Duodenal mucosa (tissue), 2 donors: ENCODE measurements at regions not wholly inside any gene's neighbourhood (a gene's known extent, or its start where the extent isn't known, plus 50 kb on each side); places are given as distances from the start of the nearest gene placed in this dataset.
"Not testable (repeated sequence)": the region's sequence is repeated elsewhere in the genome, so short reads cannot be mapped to it uniquely, and the experiment has no call there.

Experiments
- H3K27ac ChIP-seq: one replicate; pipeline ENCODE4 v1.7.0; 2013; ENCODE audit warnings: low read depth, low read length
- H3K27me3 ChIP-seq, 2 donors: one replicate each; pipeline ENCODE4 v1.7.0; 2013; ENCODE audit warnings: low read length in 2 of 2, control low read depth in 1 of 2; ENCODE audit not compliant: insufficient read depth in 2 of 2, control insufficient read depth in 1 of 2
- H3K36me3 ChIP-seq, 2 donors: one replicate each; pipeline ENCODE4 v1.7.0; 2013; ENCODE audit warnings: low read length in 2 of 2, control low read depth in 1 of 2; ENCODE audit not compliant: insufficient read depth in 2 of 2, control insufficient read depth in 1 of 2
- H3K4me1 ChIP-seq, 2 donors: one replicate each; pipeline ENCODE4 v1.7.0; 2013; ENCODE audit warnings: low read length in 2 of 2, control low read depth in 1 of 2; ENCODE audit not compliant: insufficient read depth in 2 of 2, control insufficient read depth in 1 of 2
- H3K4me3 ChIP-seq, 2 donors: one replicate each; pipeline ENCODE4 v1.7.0; 2013; ENCODE audit warnings: low read length in 2 of 2, low read depth in 1 of 2
- H3K9ac ChIP-seq, 2 donors: one replicate each; pipeline ENCODE4 v1.7.0; 2013; ENCODE audit warnings: low read length in 2 of 2, low read depth in 1 of 2
- H3K9me3 ChIP-seq, 2 donors: one replicate each; pipeline ENCODE4 v1.7.0; 2013; ENCODE audit warnings: low read length in 2 of 2, control low read depth in 1 of 2; ENCODE audit not compliant: control insufficient read depth in 1 of 2

GRCh38 chr10:9342885-9343570 lies 1288.5 kb downstream of the GATA3 start:
- no peak overlapping the region for H3K4me3 ChIP-seq
- no peaks in the 10 kb centered on the region for H3K9me3 ChIP-seq
- H3K4me1 ChIP-seq, result no peaks in the 10 kb centered on the region
- H3K27me3 ChIP-seq, result peaks cover 0 to 4% of the 10 kb centered on the region in 2 donors
- no peak overlapping the region for H3K27ac ChIP-seq
- no peaks in the 10 kb centered on the region for H3K36me3 ChIP-seq
- no peak overlapping the region for H3K9ac ChIP-seq

DNA sequence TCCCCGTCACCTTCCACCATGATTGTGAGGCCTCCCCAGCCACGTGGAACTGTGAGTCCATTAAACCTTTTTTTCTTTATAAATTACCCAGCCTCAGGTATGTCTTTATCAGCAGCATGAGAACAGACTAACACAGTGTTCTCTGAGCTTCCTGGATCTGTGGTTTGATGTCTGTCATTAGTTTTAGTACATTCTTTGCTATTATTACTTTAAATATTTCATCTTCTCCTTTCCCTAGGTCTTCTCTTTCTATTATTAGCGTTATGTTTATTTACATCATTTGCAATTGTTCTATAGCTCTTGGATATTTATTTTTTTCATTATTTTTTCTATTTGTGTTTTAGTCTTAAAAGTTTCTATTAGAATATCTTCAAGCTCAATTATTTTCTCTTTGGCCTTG lies 1293.4 kb downstream of the GATA3 start:
- H3K27me3 ChIP-seq, H3K4me3 ChIP-seq, H3K4me1 ChIP-seq, H3K27ac ChIP-seq, H3K9me3 ChIP-seq, H3K36me3 ChIP-seq, H3K9ac ChIP-seq: not testable (repeated sequence)

GRCh38 chr10:9357471-9357870 lies 1303.0 kb downstream of the GATA3 start:
- H3K4me3 ChIP-seq, result no peak overlapping the region
- no peaks in the 10 kb centered on the region for H3K27me3 ChIP-seq
- no peak overlapping the region for H3K9ac ChIP-seq
- no peaks in the 10 kb centered on the region for H3K9me3 ChIP-seq
- no peak overlapping the region for H3K27ac ChIP-seq
- H3K4me1 ChIP-seq, result no peaks in the 10 kb centered on the region
- no peaks in the 10 kb centered on the region for H3K36me3 ChIP-seq

- H3K9me3 ChIP-seq, result no peaks in the 10 kb centered on the region
- no peak overlapping the region for H3K4me3 ChIP-seq
- no peak overlapping the region for H3K9ac ChIP-seq
- H3K27me3 ChIP-seq, result no peaks in the 10 kb centered on the region
- no peak overlapping the region for H3K27ac ChIP-seq
- H3K4me1 ChIP-seq, result no peaks in the 10 kb centered on the region
- H3K36me3 ChIP-seq, result no peaks in the 10 kb centered on the region
Observed at GRCh38 chr10:9362721-9363120, 1308.2 kb downstream of the GATA3 start.

GRCh38 chr10:9379183-9379582 lies 1324.7 kb downstream of the GATA3 start:
- Histone ChIP-seq H3K9me3 (no peaks in the 10 kb centered on the region), H3K9ac (no peak overlapping the region), H3K27ac (no peak overlapping the region), H3K36me3 (no peaks in the 10 kb centered on the region), H3K4me3 (no peak overlapping the region), H3K27me3 (no peaks in the 10 kb centered on the region), H3K4me1 (no peaks in the 10 kb centered on the region)

GRCh38 chr10:9381733-9382532 lies 1327.4 kb downstream of the GATA3 start:
- no peak overlapping the region for H3K9ac ChIP-seq
- H3K4me3 ChIP-seq, result no peak overlapping the region
- H3K9me3 ChIP-seq, result no peaks in the 10 kb centered on the region
- no peaks in the 10 kb centered on the region for H3K27me3 ChIP-seq
- no peaks in the 10 kb centered on the region for H3K36me3 ChIP-seq
- no peaks in the 10 kb centered on the region for H3K4me1 ChIP-seq
- no peak overlapping the region for H3K27ac ChIP-seq

GRCh38 chr10:9382533-9382866 lies 1328.0 kb downstream of the GATA3 start:
- Histone ChIP-seq H3K9me3 (no peaks in the 10 kb centered on the region), H3K9ac (no peak overlapping the region), H3K27me3 (no peaks in the 10 kb centered on the region), H3K4me3 (no peak overlapping the region), H3K36me3 (no peaks in the 10 kb centered on the region), H3K4me1 (no peaks in the 10 kb centered on the region), H3K27ac (no peak overlapping the region)

- H3K9ac ChIP-seq, result no peak overlapping the region
- no peaks in the 10 kb centered on the region for H3K4me1 ChIP-seq
- H3K4me3 ChIP-seq, result no peak overlapping the region
- H3K9me3 ChIP-seq, result no peaks in the 10 kb centered on the region
- no peaks in the 10 kb centered on the region for H3K36me3 ChIP-seq
- H3K27ac ChIP-seq, result no peak overlapping the region
- H3K27me3 ChIP-seq, result no peaks in the 10 kb centered on the region
Observed at GRCh38 chr10:9390516-9390915, 1336.0 kb downstream of the GATA3 start.

DNA sequence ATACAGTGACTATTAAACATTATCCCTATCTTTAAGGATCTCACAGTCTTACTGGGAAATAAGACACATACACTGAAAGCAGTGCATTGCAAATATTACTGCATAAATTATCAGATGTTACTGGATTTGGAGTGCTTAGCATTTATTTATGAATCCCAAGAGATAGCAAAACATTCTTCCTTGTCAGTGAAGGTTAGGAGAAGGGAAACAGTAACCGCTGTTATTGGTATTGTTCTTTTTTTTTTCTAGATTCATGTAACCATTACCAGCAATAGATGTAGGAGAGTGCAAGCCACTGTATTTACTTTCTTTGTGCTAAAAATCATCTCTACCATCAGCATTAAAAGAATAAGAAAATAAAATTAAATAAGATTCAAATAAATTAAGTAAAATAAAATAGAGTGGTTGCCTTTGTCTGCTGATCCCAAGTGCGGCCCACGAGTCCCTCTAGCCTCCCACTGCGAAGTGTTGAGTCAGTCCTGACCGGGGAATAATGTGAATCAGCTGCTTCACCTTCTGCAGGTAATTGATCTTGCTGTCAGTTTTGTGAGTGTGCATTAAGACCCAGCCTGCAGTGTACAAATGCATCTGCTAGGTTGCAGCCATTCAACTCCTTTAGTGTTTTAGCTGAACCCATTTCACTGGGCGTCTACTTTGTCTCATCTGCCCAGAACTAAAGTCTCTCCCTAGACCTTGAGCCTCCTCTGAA lies 1344.9 kb downstream of the GATA3 start:
- no peaks in the 10 kb centered on the region for H3K4me1 ChIP-seq
- no peaks in the 10 kb centered on the region for H3K9me3 ChIP-seq
- H3K27ac ChIP-seq, result no peak overlapping the region

GRCh38 chr10:9402067-9402466 lies 1347.6 kb downstream of the GATA3 start:
- not testable (repeated sequence) for H3K36me3 ChIP-seq, H3K27ac ChIP-seq, H3K27me3 ChIP-seq, H3K4me3 ChIP-seq, H3K9me3 ChIP-seq, H3K9ac ChIP-seq, H3K4me1 ChIP-seq

More for the DNA sequence above, 1344.9 kb downstream of the GATA3 start:
- H3K27me3 ChIP-seq, result no peaks in the 10 kb centered on the region
- no peak overlapping the region for H3K4me3 ChIP-seq
- no peaks in the 10 kb centered on the region for H3K36me3 ChIP-seq
- no peak overlapping the region for H3K9ac ChIP-seq
